ENCODE measurements at regions not wholly inside any gene's neighbourhood (a gene's known extent, or its start where the extent isn't known, plus 50 kb on each side); places are given as distances from the start of the nearest gene placed in this dataset.

DNA sequence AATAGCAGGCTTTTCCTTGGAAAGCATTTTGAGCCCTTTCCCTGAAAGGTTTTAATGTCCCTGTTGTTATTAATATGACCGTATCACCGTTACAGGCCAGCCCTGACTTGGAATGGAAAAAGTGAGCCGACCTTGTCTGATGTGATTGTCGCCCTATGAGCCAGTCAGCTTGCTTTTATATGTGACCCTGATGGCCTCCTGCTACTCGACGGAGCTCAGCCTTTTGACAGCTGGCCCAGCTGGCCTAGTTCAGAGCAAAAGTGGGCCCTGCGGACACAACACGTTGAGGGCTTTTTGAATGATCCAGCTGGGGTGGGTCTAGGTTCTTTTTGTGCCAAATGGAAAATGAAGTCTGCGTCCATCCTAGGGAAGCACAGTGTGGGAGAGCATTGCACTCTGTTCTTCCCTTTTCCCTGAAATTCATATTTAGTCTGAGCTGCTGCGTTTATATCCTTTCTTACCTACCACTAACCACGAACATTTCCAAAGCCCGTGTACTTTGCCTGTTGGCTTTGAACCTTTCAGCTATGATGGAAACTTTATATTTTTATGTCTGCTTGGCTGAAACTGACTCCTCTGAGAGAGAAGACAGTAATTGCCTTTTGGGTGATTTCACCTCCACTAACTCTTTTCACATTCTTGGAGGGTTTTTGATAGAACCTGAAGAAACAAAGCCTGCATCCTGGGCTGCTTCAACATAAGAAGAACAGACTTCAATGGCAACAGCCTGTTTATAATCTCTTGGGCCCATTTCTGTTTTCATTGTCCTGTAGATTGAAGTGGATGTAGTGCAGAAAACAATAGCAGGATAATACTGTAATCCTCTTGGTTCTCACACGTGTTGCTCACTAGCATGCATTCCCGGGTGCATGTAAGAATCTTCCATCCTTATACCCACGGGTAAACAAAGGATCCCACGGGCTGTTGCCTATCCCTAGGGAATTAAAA is 121.8 kb upstream of the HDGFL1 start:
- DNase-seq (ENCODE audit: low spot score in 2 of 2), result no peak
- no peak overlapping the region for H3K4me3 ChIP-seq (ENCODE audit: low read depth, poor library complexity, severe bottlenecking)
- no peak for TF ChIP-seq CTCF (IDR thresholded peaks at IDR 0.05)
- TF ChIP-seq POLR2A (IDR thresholded peaks at IDR 0.05), result no peak
- 60 to 63% methylated on average over 16 of the region's 16 CpGs for WGBS, 2 donors
- intact Hi-C loops (cut with DNase I; ENCODE audit: low total_unique reads), result no loop called here

DNA sequence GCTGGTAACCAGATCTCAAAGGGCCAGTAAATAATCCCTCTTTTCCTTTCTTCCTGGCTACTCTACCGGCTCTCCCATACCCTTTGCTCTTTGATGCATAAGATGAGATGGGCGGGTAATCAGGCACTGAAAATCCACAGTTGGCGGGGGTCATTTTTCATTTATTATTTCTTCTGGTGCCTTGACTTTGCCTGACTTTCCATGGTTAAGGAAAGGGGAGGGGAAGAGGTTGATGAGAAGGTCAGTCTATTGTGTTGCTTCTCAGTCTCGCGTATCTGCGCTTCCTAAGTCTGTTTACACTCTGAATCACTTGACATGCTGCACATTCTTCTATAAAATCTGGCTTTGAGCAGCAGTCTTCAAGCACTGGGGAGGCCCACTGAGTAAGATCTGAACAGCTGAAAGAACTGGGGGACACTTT is 121.1 kb upstream of the HDGFL1 start:
- intact Hi-C loops (cut with DNase I; ENCODE audit: low total_unique reads), result no loop called here
- H3K4me3 ChIP-seq (ENCODE audit: low read depth, poor library complexity, severe bottlenecking), result no peak overlapping the region
- WGBS, 2 donors, result 84 to 87% methylated on average over 6 of the region's 6 CpGs
- no peak for TF ChIP-seq POLR2A (IDR thresholded peaks at IDR 0.05)
- no peak for TF ChIP-seq CTCF (IDR thresholded peaks at IDR 0.05)
- DNase-seq (ENCODE audit: low spot score in 2 of 2), result no peak

- intact Hi-C loops (cut with DNase I; ENCODE audit: low total_unique reads), result no loop called here
- TF ChIP-seq POLR2A (IDR thresholded peaks at IDR 0.05) (no peak), CTCF (IDR thresholded peaks at IDR 0.05) (no peak)
Observed at GRCh38 chr6:22451962-22452361, 117.4 kb upstream of the HDGFL1 start.

GRCh38 chr6:22455378-22455777 is 114.0 kb upstream of the HDGFL1 start:
- no peak overlapping the region for H3K4me3 ChIP-seq (ENCODE audit: low read depth, poor library complexity, severe bottlenecking)
- 94% methylated on average over 1 of the region's 1 CpG for WGBS, 2 donors
- no peak for DNase-seq (ENCODE audit: low spot score in 2 of 2)
- intact Hi-C loops (cut with DNase I; ENCODE audit: low total_unique reads), result no loop called here
- TF ChIP-seq POLR2A (IDR thresholded peaks at IDR 0.05) (no peak), CTCF (IDR thresholded peaks at IDR 0.05) (no peak)

More at GRCh38 chr6:22451962-22452361, 117.4 kb upstream of the HDGFL1 start:
- H3K4me3 ChIP-seq (ENCODE audit: low read depth, poor library complexity, severe bottlenecking), result no peak overlapping the region
- WGBS, 2 donors, result 68 to 82% methylated on average over 7 of the region's 7 CpGs
- DNase-seq (ENCODE audit: low spot score in 2 of 2), result no peak

- H3K4me3 ChIP-seq (ENCODE audit: low read depth, poor library complexity, severe bottlenecking), result no peak overlapping the region
- 56 to 64% methylated on average over 1 of the region's 1 CpG for WGBS, 2 donors
- no peak for DNase-seq (ENCODE audit: low spot score in 2 of 2)
- TF ChIP-seq CTCF (IDR thresholded peaks at IDR 0.05) (no peak), POLR2A (IDR thresholded peaks at IDR 0.05) (no peak)
- intact Hi-C loops (cut with DNase I; ENCODE audit: low total_unique reads), result no loop called here
Observed at GRCh38 chr6:22457996-22458395, 111.4 kb upstream of the HDGFL1 start.
